ENCODE measurements at regions not wholly inside any gene's neighbourhood (a gene's known extent, or its start where the extent isn't known, plus 50 kb on each side); places are given as distances from the start of the nearest gene placed in this dataset.
A peak's percentile ranks its signal among the peaks of the same experiment; 100 is the strongest.

DNA sequence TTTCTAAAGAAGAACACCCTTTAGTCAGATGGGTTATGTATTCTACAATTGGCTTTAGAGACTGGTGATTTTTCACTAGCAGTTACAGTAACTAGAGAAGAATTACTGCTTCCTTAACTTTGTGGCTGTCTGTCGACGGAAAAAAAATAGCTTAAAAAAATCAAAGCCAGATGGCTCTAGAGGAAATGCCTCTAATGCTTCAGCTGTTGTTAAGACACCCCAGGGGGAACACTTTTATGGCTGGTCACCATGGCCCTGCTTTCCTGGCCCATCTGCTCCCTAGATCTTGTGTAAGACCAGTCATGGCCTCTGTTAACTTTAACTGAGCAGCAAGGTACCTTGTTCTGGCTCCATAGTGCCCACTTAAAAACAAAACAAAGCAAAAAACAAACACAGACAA is 198.6 kb upstream of the PLSCR5 start:
- Histone ChIP-seq H4K20me1 (ENCODE audit: insufficient read depth, low read length) (no peaks in the 10 kb centered on the region), H3K27ac (ENCODE audit: low read depth, low read length) (peak overlapping the region; percentile 43), H3K36me3 (ENCODE audit: insufficient read depth, low read length) (no peaks in the 10 kb centered on the region), H3K79me2 (ENCODE audit: insufficient read depth, low read length) (no peaks in the 10 kb centered on the region), H3K4me3 (ENCODE audit: insufficient read depth, low read depth, low read length) (no peak overlapping the region), H3K27me3 (ENCODE audit: insufficient read depth, low read length) (no peaks in the 10 kb centered on the region), H3K9ac (ENCODE audit: low read length) (peak overlapping the region; percentile 12), H3K4me2 (ENCODE audit: low read length) (peak overlapping the region; percentile 32), H3K4me1 (ENCODE audit: insufficient read depth, low read length) (no peaks in the 10 kb centered on the region), H2AFZ (ENCODE audit: low read depth, low read length) (peak overlapping the region; percentile 8), H3K9me3 (ENCODE audit: insufficient read depth, low read depth, low read length) (no peaks in the 10 kb centered on the region)
- peak overlapping the region; percentile 98 for H3K27ac Mint-ChIP-seq (ENCODE audit: unreplicated experiment)
- DNase-seq (ENCODE audit: low read depth): peak; percentile 83
- H3K4me1 Mint-ChIP-seq (ENCODE audit: low read depth, unreplicated experiment): peaks cover 30% of the 10 kb centered on the region
- no peak overlapping the region for H3K4me3 Mint-ChIP-seq (ENCODE audit: unreplicated experiment)
- FAIRE-seq: peak; percentile 87
- TF ChIP-seq, protein P1, sequence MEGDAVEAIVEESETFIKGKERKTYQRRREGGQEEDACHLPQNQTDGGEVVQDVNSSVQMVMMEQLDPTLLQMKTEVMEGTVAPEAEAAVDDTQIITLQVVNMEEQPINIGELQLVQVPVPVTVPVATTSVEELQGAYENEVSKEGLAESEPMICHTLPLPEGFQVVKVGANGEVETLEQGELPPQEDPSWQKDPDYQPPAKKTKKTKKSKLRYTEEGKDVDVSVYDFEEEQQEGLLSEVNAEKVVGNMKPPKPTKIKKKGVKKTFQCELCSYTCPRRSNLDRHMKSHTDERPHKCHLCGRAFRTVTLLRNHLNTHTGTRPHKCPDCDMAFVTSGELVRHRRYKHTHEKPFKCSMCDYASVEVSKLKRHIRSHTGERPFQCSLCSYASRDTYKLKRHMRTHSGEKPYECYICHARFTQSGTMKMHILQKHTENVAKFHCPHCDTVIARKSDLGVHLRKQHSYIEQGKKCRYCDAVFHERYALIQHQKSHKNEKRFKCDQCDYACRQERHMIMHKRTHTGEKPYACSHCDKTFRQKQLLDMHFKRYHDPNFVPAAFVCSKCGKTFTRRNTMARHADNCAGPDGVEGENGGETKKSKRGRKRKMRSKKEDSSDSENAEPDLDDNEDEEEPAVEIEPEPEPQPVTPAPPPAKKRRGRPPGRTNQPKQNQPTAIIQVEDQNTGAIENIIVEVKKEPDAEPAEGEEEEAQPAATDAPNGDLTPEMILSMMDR (IDR thresholded peaks at IDR 0.05; ENCODE audit: insufficient read depth, low read depth, low read length): no peak
- no peak for TF ChIP-seq EZH2 (IDR thresholded peaks at IDR 0.05; ENCODE audit: insufficient read depth, low read length)
- H3K36me3 Mint-ChIP-seq (ENCODE audit: low read depth, unreplicated experiment): no peaks in the 10 kb centered on the region
- H3K27me3 Mint-ChIP-seq (ENCODE audit: low read depth, unreplicated experiment): no peaks in the 10 kb centered on the region
- no peaks in the 10 kb centered on the region for H3K9me3 Mint-ChIP-seq (ENCODE audit: unreplicated experiment)

DNA sequence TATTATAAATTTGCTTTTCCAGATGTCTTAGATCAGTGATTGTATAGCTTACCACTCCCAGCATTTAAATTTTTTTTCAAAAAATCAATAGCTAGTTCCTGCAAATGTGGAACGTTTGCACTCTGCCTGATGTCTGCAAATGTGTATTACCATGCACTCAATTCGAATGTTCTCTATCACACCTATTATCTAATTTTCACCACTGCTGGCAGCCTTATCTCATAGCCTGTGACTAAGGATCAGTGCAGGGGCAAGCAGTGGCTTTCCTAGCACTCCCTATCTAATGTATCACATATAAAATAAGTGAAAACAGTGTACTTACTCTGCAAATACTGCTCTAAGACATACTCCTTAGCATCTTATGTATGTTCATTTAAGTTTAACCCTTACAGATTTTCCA is 196.3 kb upstream of the PLSCR5 start:
- no peaks in the 10 kb centered on the region for H3K36me3 Mint-ChIP-seq (ENCODE audit: low read depth, unreplicated experiment)
- no peak overlapping the region for H3K27ac Mint-ChIP-seq (ENCODE audit: unreplicated experiment)
- no peaks in the 10 kb centered on the region for H3K9me3 Mint-ChIP-seq (ENCODE audit: unreplicated experiment)
- no peak overlapping the region for H3K9ac ChIP-seq (ENCODE audit: low read length)
- H3K4me1 ChIP-seq (ENCODE audit: insufficient read depth, low read length): no peaks in the 10 kb centered on the region
- no peaks in the 10 kb centered on the region for H3K9me3 ChIP-seq (ENCODE audit: insufficient read depth, low read depth, low read length)
- H2AFZ ChIP-seq (ENCODE audit: low read depth, low read length): no peak overlapping the region
- H3K79me2 ChIP-seq (ENCODE audit: insufficient read depth, low read length): no peaks in the 10 kb centered on the region
- H3K4me3 ChIP-seq (ENCODE audit: insufficient read depth, low read depth, low read length): no peak overlapping the region
- H3K27ac ChIP-seq (ENCODE audit: low read depth, low read length): no peak overlapping the region
- peaks cover 30% of the 10 kb centered on the region for H3K4me1 Mint-ChIP-seq (ENCODE audit: low read depth, unreplicated experiment)
- H3K36me3 ChIP-seq (ENCODE audit: insufficient read depth, low read length): no peaks in the 10 kb centered on the region
- no peaks in the 10 kb centered on the region for H3K27me3 ChIP-seq (ENCODE audit: insufficient read depth, low read length)
- H3K4me3 Mint-ChIP-seq (ENCODE audit: unreplicated experiment): no peak overlapping the region
- DNase-seq (ENCODE audit: low read depth): no peak
- TF ChIP-seq, protein P1 (IDR thresholded peaks at IDR 0.05; ENCODE audit: insufficient read depth, low read depth, low read length): no peak
- H3K4me2 ChIP-seq (ENCODE audit: low read length): no peak overlapping the region
- H3K27me3 Mint-ChIP-seq (ENCODE audit: low read depth, unreplicated experiment): no peaks in the 10 kb centered on the region
- H4K20me1 ChIP-seq (ENCODE audit: insufficient read depth, low read length): no peaks in the 10 kb centered on the region
- no peak for FAIRE-seq

DNA sequence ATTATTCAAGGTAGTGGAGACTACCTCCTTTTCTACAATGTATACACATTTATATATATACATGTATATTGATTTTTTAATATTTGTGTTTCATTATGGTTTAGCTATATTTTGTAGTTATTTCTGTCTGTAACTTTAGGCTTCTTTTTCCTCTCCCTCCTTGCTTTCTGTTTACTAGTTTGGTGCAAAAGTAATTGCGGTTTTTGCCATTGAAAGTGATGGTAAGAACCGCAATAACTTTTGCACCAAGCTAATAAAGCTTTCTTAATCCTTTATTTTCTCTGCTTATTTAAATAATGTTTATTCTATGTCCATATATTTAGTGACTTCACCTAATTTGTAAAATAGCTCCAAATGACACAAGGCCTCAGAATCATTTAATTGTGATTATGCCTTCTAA is 195.3 kb upstream of the PLSCR5 start:
- H3K4me2 ChIP-seq (ENCODE audit: low read length): no peak overlapping the region
- H3K9me3 Mint-ChIP-seq (ENCODE audit: unreplicated experiment): no peaks in the 10 kb centered on the region
- H3K36me3 ChIP-seq (ENCODE audit: insufficient read depth, low read length): no peaks in the 10 kb centered on the region
- no peak overlapping the region for H3K27ac ChIP-seq (ENCODE audit: low read depth, low read length)
- no peak overlapping the region for H3K4me3 ChIP-seq (ENCODE audit: insufficient read depth, low read depth, low read length)
- FAIRE-seq (no peak), DNase-seq (ENCODE audit: low read depth) (no peak)
- no peaks in the 10 kb centered on the region for H3K4me1 ChIP-seq (ENCODE audit: insufficient read depth, low read length)
- H3K36me3 Mint-ChIP-seq (ENCODE audit: low read depth, unreplicated experiment): no peaks in the 10 kb centered on the region
- peaks cover 32% of the 10 kb centered on the region for H3K4me1 Mint-ChIP-seq (ENCODE audit: low read depth, unreplicated experiment)
- TF ChIP-seq, protein P1 (IDR thresholded peaks at IDR 0.05; ENCODE audit: insufficient read depth, low read depth, low read length): no peak
- TF ChIP-seq EZH2 (IDR thresholded peaks at IDR 0.05; ENCODE audit: insufficient read depth, low read length): no peak
- no peak overlapping the region for H3K9ac ChIP-seq (ENCODE audit: low read length)
- no peak overlapping the region for H2AFZ ChIP-seq (ENCODE audit: low read depth, low read length)
- no peak overlapping the region for H3K4me3 Mint-ChIP-seq (ENCODE audit: unreplicated experiment)
- H3K27me3 ChIP-seq (ENCODE audit: insufficient read depth, low read length): no peaks in the 10 kb centered on the region
- H4K20me1 ChIP-seq (ENCODE audit: insufficient read depth, low read length): no peaks in the 10 kb centered on the region
- no peaks in the 10 kb centered on the region for H3K9me3 ChIP-seq (ENCODE audit: insufficient read depth, low read depth, low read length)
- H3K27ac Mint-ChIP-seq (ENCODE audit: unreplicated experiment): no peak overlapping the region
- H3K79me2 ChIP-seq (ENCODE audit: insufficient read depth, low read length): no peaks in the 10 kb centered on the region
- H3K27me3 Mint-ChIP-seq (ENCODE audit: low read depth, unreplicated experiment): no peaks in the 10 kb centered on the region
